Stimulated activated CD4-positive, alpha-beta T cell treated with anti-CD3 and anti-CD28 coated beads, Interleukin-15, amount 100 ng/mL, for 1 hour (primary cell): ENCODE measurements at regions not wholly inside any gene's neighbourhood (a gene's known extent, or its start where the extent isn't known, plus 50 kb on each side); places are given as distances from the start of the nearest gene placed in this dataset.
"Not testable (repeated sequence)": the region's sequence is repeated elsewhere in the genome, so short reads cannot be mapped to it uniquely, and the experiment has no call there.

Experiments used
- DNase-seq, 2 donors: peaks; one replicate each; pipeline ENCODE4 v3.0.0-alpha.2; 2020; ENCODE audit warnings: low read depth in 1 of 2, low spot score in 1 of 2

- no peak for DNase-seq
These were observed 71.1 kb downstream of the FAM50B start for GRCh38 chr6:3920321-3920720.

GRCh38 chr6:3921663-3922062 lies 72.5 kb downstream of the FAM50B start:
- no peak for DNase-seq

- DNase-seq, result not testable (repeated sequence)
These were observed 73.4 kb downstream of the FAM50B start for GRCh38 chr6:3922619-3923018.

- DNase-seq, result not testable (repeated sequence)
These were observed 76.3 kb downstream of the FAM50B start for GRCh38 chr6:3925223-3926149.

- DNase-seq, result no peak
These were observed 76.9 kb downstream of the FAM50B start for GRCh38 chr6:3926150-3926482.

GRCh38 chr6:3928111-3928510 lies 78.9 kb downstream of the FAM50B start:
- no peak for DNase-seq

GRCh38 chr6:3929281-3929798 lies 80.2 kb downstream of the FAM50B start:
- DNase-seq, result no peak

GRCh38 chr6:3937438-3937837 lies 88.3 kb downstream of the FAM50B start:
- no peak for DNase-seq

- DNase-seq, result no peak
These were observed 89.7 kb downstream of the FAM50B start for GRCh38 chr6:3938715-3939367.

GRCh38 chr6:3939368-3939958 lies 90.3 kb downstream of the FAM50B start:
- DNase-seq, result no peak

- DNase-seq, result no peak
These were observed 90.8 kb downstream of the FAM50B start for GRCh38 chr6:3939964-3940363.

GRCh38 chr6:3940703-3941102 lies 91.5 kb downstream of the FAM50B start:
- DNase-seq, result no peak

- no peak for DNase-seq
These were observed 94.2 kb downstream of the FAM50B start for GRCh38 chr6:3943331-3943765.

GRCh38 chr6:3944246-3944645 lies 95.1 kb downstream of the FAM50B start:
- no peak for DNase-seq

GRCh38 chr6:3946778-3947177 lies 97.6 kb downstream of the FAM50B start:
- DNase-seq, result no peak

GRCh38 chr6:3948866-3949265 lies 99.7 kb downstream of the FAM50B start:
- DNase-seq, result no peak

GRCh38 chr6:3949521-3949920 lies 100.3 kb downstream of the FAM50B start:
- no peak for DNase-seq

GRCh38 chr6:3956054-3956453 lies 106.9 kb downstream of the FAM50B start:
- DNase-seq, result no peak

- no peak for DNase-seq
These were observed 108.1 kb downstream of the FAM50B start for GRCh38 chr6:3957321-3957720.

GRCh38 chr6:3958255-3958654 lies 109.1 kb downstream of the FAM50B start:
- DNase-seq, result no peak

GRCh38 chr6:3959385-3959784 lies 110.2 kb downstream of the FAM50B start:
- DNase-seq, result no peak
